GM18499 (cell line): ENCODE measurements at regions not wholly inside any gene's neighbourhood (a gene's known extent, or its start where the extent isn't known, plus 50 kb on each side); places are given as distances from the start of the nearest gene placed in this dataset.

Experiments used
- ATAC-seq: cut with Tn5 transposase; IDR thresholded peaks from one replicate; pipeline ENCODE4 v1.9.1; 2021; ENCODE audit warnings: moderate number of reproducible peaks; ENCODE audit not compliant: insufficient read depth, unreplicated experiment

- ATAC-seq, result no peak
These were observed 49.9 kb downstream of the RIN2 start for GRCh38 chr20:19807946-19808330.

GRCh38 chr20:19808498-19808897 is 50.4 kb downstream of the RIN2 start:
- no peak for ATAC-seq

- no peak for ATAC-seq
These were observed 51.4 kb downstream of the RIN2 start for GRCh38 chr20:19809505-19809904.

- ATAC-seq, result no peak
These were observed 53.2 kb downstream of the RIN2 start for GRCh38 chr20:19811231-19811630.

- no peak for ATAC-seq
These were observed 54.0 kb downstream of the RIN2 start for GRCh38 chr20:19812056-19812455.

GRCh38 chr20:19812696-19813095 is 54.6 kb downstream of the RIN2 start:
- ATAC-seq, result no peak

GRCh38 chr20:19813846-19814640 is 56.0 kb downstream of the RIN2 start:
- no peak for ATAC-seq

GRCh38 chr20:19815553-19815991 is 57.5 kb downstream of the RIN2 start:
- no peak for ATAC-seq

- ATAC-seq, result no peak
These were observed 58.3 kb downstream of the RIN2 start for GRCh38 chr20:19816386-19816785.

- ATAC-seq, result no peak
These were observed 59.0 kb downstream of the RIN2 start for GRCh38 chr20:19817017-19817416.

- ATAC-seq, result no peak
These were observed 61.1 kb downstream of the RIN2 start for GRCh38 chr20:19819149-19819548.

GRCh38 chr20:19820555-19821211 is 62.6 kb downstream of the RIN2 start:
- no peak for ATAC-seq

- no peak for ATAC-seq
These were observed 63.5 kb downstream of the RIN2 start for GRCh38 chr20:19821606-19822005.

GRCh38 chr20:19823216-19823615 is 65.2 kb downstream of the RIN2 start:
- no peak for ATAC-seq

- ATAC-seq, result no peak
These were observed 65.9 kb downstream of the RIN2 start for GRCh38 chr20:19823971-19824370.

GRCh38 chr20:19824861-19825260 is 66.8 kb downstream of the RIN2 start:
- ATAC-seq, result no peak

- ATAC-seq, result no peak
These were observed 68.3 kb downstream of the RIN2 start for GRCh38 chr20:19826179-19826914.

- peak; percentile 11 for ATAC-seq
These were observed 69.8 kb downstream of the RIN2 start for GRCh38 chr20:19827818-19828217.

GRCh38 chr20:19828232-19828631 is 70.2 kb downstream of the RIN2 start:
- peak; percentile 84 for ATAC-seq

- ATAC-seq, result no peak
These were observed 72.2 kb downstream of the RIN2 start for GRCh38 chr20:19830211-19830785.

- ATAC-seq, result no peak
These were observed 74.8 kb downstream of the RIN2 start for GRCh38 chr20:19832875-19833274.
